ENCODE measurements at regions not wholly inside any gene's neighbourhood (a gene's known extent, or its start where the extent isn't known, plus 50 kb on each side); places are given as distances from the start of the nearest gene placed in this dataset.

DNA sequence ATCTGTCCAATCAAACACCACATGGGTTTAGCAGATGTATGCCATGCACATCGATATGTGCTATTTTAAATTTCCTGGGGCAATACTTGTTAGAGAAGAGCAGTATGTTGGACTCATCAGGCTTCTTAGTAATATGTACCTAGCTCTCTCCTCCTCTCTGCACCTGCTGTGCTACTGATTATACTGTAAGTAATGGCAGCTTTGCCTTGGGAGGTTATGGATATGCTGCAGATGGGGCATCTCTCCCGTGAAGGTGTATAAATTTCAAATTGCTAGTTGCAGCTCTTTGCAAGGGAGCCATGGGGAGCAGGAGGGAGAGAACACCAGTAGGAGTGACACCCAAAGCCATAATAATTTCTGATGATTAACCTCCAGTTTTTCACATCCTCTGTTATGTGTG lies 101.5 kb downstream of the SPATA31D1 start:
- Histone ChIP-seq H3K9me3 (replicated peaks; ENCODE audit: control insufficient read depth, insufficient read depth, low read depth, low read length) (no peaks in the 10 kb centered on the region), H3K9me1 (ENCODE audit: control insufficient read depth, insufficient read depth, low read length) (no peaks in the 10 kb centered on the region), H3K4me3 (no peak overlapping the region), H3K79me2 (ENCODE audit: control insufficient read depth, insufficient read depth, low read length) (no peaks in the 10 kb centered on the region), H3K9ac (ENCODE audit: insufficient read depth in 1 of 2, low read depth in 2 of 2, low read length in 2 of 2) (no peak overlapping the region), H4K20me1 (replicated peaks; ENCODE audit: control insufficient read depth, insufficient read depth, low read length) (no peaks in the 10 kb centered on the region), H3K27ac (ENCODE audit: extremely low read depth, low read depth, low read length) (no peak overlapping the region), H3K27me3 (ENCODE audit: control insufficient read depth in 2 of 2, insufficient read depth in 2 of 2, low read length in 2 of 2) (no peaks in the 10 kb centered on the region), H3K36me3 (ENCODE audit: control insufficient read depth, insufficient read depth, low read length) (no peaks in the 10 kb centered on the region), H2AFZ (ENCODE audit: low read depth, low read length) (no peak overlapping the region), H3K4me1 (replicated peaks in 1 of 2; ENCODE audit: control insufficient read depth in 2 of 2, insufficient read depth in 2 of 2, low read length in 2 of 2) (no peaks in the 10 kb centered on the region), H3K4me2 (ENCODE audit: insufficient read depth, low read length) (no peak overlapping the region)
- BruUV-seq (replicated peaks) = no TSS peak
- DNase-seq (ENCODE audit: extremely low read depth in 1 of 4, low spot score in 3 of 4) (no peak), ATAC-seq (no peak), FAIRE-seq (no peak)
- WGBS (ENCODE audit: insufficient coverage, low coverage, missing lambda C conversion rate) = 0% methylated on average over 2 of the region's 2 CpGs
- ChIA-PET CTCF (ENCODE audit: low intra/inter-chr PET ratio) (no interaction called here), POLR2A (no interaction called here)
- intact Hi-C loops (cut with micrococcal nuclease) = no loop called here
- TF ChIP-seq NR2F6 (CRISPR knock-in tag; IDR thresholded peaks at IDR 0.05) = no peak
- TF ChIP-seq FOSL1 (tag; conservative IDR thresholded peaks at IDR 0.05) = no peak
- no peak for TF ChIP-seq NONO (IDR thresholded peaks at IDR 0.05; ENCODE audit: low read depth in 2 of 2, low read length in 1 of 2)
- TF ChIP-seq TCF3 (CRISPR knock-in tag; IDR thresholded peaks at IDR 0.05) = no peak
- no peak for TF ChIP-seq CREBBP (IDR thresholded peaks at IDR 0.05; ENCODE audit: low read depth, low read length)
- TF ChIP-seq, protein P1, sequence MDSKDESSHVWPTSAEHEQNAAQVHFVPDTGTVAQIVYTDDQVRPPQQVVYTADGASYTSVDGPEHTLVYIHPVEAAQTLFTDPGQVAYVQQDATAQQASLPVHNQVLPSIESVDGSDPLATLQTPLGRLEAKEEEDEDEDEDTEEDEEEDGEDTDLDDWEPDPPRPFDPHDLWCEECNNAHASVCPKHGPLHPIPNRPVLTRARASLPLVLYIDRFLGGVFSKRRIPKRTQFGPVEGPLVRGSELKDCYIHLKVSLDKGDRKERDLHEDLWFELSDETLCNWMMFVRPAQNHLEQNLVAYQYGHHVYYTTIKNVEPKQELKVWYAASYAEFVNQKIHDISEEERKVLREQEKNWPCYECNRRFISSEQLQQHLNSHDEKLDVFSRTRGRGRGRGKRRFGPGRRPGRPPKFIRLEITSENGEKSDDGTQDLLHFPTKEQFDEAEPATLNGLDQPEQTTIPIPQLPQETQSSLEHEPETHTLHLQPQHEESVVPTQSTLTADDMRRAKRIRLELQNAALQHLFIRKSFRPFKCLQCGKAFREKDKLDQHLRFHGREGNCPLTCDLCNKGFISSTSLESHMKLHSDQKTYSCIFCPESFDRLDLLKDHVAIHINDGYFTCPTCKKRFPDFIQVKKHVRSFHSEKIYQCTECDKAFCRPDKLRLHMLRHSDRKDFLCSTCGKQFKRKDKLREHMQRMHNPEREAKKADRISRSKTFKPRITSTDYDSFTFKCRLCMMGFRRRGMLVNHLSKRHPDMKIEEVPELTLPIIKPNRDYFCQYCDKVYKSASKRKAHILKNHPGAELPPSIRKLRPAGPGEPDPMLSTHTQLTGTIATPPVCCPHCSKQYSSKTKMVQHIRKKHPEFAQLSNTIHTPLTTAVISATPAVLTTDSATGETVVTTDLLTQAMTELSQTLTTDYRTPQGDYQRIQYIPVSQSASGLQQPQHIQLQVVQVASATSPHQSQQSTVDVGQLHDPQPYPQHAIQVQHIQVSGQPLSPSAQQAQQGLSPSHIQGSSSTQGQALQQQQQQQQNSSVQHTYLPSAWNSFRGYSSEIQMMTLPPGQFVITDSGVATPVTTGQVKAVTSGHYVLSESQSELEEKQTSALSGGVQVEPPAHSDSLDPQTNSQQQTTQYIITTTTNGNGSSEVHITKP (IDR thresholded peaks at IDR 0.05; ENCODE audit: partially characterized antibody) = no peak
- TF ChIP-seq FOXP1 (CRISPR knock-in tag; IDR thresholded peaks at IDR 0.05) = no peak
- TF ChIP-seq HDAC2 (IDR thresholded peaks at IDR 0.05) = no peak
- TF ChIP-seq POLR2H (tag; IDR thresholded peaks at IDR 0.05; ENCODE audit: low read depth) = no peak
- no peak for TF ChIP-seq ZBTB17 (CRISPR knock-in tag; IDR thresholded peaks at IDR 0.05)
- TF ChIP-seq, protein P2, sequence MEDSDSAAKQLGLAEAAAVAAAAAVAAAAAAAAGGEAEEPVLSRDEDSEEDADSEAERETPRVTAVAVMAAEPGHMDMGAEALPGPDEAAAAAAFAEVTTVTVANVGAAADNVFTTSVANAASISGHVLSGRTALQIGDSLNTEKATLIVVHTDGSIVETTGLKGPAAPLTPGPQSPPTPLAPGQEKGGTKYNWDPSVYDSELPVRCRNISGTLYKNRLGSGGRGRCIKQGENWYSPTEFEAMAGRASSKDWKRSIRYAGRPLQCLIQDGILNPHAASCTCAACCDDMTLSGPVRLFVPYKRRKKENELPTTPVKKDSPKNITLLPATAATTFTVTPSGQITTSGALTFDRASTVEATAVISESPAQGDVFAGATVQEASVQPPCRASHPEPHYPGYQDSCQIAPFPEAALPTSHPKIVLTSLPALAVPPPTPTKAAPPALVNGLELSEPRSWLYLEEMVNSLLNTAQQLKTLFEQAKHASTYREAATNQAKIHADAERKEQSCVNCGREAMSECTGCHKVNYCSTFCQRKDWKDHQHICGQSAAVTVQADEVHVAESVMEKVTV (CRISPR knock-in tag; IDR thresholded peaks at IDR 0.05) = no peak
- in situ Hi-C loops (cut with MboI) = no loop called here

All from K562 (cell line).